ENCODE measurements at regions not wholly inside any gene's neighbourhood (a gene's known extent, or its start where the extent isn't known, plus 50 kb on each side); places are given as distances from the start of the nearest gene placed in this dataset.
"Not testable (repeated sequence)": the region's sequence is repeated elsewhere in the genome, so short reads cannot be mapped to it uniquely, and the experiment has no call there.

GRCh38 chr3:194869482-194870169 lies 183.9 kb downstream of the FAM43A start:
- DNase-seq, result no peak

DNA sequence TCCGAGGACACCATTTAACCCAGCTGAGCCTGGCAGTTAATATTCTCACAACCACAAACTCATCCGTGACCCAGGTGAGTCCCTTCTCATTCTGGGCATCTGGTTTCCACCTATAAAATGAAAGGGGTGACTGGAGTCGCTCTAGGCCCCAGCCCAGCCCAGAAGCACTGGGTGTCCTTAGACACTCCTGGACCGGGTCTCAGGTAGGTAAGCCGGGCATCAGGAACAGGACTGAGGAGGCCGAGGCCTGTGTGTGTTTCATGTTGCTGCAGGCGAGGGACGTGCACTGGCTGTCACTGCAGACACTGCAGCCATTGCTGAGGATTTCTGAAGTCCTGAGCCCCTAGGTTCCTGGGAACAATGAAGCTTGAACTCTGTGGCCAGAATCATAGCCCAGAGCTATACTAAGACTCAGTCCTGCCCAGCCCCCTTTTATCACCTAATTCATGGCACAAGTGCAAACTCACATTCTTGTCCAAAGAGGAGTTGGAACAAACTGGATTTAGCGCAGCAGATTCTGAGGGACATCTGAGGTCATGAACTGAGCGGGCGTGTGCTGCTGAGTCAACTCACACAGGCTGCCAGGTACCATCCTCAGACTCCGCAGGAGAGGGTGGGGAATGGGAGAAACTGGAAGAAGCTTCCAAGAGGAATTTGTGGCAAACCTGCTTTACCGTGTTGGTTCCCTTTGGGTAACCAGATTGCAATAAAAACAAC lies 184.9 kb downstream of the FAM43A start:
- no peak for DNase-seq

- DNase-seq, result no peak
Measured at GRCh38 chr3:194871143-194871863, 185.6 kb downstream of the FAM43A start.

DNA sequence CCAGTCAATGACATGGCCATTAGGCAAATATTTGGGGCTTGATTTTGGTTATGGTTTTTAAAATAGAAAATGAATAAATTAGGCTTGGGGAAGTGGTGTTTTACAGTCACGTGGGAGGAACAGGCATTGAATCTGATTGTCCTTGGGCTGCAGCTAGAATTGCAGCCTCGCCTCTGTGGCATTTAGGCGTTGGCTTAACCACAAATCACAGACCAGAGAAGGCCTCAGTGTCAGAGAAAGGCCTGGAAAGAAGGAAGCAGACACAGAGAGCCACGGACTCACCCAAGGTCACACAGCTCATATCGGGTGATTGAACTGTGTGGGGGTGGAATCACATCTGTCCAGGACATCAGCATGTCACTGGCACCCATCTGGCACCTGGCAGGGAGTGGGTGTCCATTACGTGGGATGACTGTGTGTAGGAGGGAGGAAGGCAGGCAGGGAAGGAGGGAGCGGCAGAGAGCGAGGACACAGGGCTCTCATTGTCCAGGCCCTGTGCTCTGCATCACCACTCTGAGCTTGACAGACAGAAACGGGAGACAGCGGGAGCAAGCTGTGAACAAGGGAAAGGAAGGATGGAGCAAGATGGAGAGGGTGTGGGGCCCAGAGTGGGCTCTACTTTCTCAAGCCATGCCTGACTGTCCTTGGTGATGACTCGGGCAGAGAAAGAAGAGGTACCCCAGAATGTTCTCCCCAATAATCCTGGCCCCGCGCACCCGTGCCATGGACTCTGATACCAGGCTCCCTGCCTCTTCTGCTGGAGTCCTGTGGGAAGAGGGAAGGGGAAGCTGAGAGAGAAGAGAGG lies 186.4 kb downstream of the FAM43A start:
- no peak for DNase-seq

DNA sequence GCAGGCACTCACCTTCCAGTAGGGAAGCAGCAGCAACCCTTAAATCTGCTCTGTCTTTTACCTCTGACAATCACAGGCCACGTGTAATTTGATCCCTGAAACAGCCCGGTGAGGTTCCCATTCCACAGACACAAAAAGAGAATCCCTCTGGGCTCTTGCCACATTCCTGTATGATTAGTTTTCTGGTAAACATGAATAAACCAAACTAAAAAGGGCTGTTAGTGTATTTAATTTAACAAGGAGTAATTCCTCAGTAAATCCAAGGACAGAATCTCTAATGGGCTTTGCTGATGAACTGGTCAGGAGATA lies 186.9 kb downstream of the FAM43A start:
- DNase-seq, result no peak

- not testable (repeated sequence) for DNase-seq
Measured at GRCh38 chr3:194873474-194873873, 187.8 kb downstream of the FAM43A start.

DNA sequence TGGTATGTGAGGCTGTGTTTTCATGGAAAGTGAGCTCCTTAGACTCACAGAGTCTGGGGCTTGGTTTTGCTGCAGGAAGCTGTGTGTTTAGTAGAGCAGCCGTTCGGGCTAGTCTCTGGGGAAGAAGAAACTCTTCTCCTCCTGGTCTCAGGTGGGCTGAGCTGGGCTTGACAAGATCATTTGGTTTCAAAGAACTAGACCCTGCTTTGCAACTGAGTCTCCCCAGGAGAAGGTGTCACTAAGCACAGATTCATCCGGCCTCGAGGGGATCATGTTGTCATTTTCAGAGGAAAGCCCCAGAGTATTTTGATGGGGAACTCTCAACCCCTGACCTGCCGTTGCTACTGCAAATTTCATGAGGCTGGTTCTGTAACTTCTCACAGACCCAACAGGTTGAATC lies 188.5 kb downstream of the FAM43A start:
- no peak for DNase-seq

DNA sequence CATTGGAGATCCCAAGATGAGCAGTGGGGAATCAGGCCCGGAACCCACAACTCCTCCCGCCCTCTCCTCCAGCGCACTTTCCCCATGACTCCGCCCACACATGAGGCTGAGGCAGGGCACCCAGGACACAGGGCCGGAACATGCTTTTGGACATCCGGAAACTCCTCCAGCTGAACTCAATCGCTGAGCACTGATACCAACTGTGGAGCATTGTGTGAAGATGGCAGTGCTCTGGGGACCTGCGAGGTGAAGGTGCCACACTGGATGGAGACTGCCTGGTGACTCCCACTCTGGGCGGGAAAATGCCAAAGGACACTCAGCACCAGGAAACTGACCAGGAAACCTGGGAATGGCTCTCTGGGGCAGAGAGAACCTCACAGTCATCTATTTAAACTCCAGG lies 189.1 kb downstream of the FAM43A start:
- DNase-seq, result no peak

GRCh38 chr3:194875581-194876402 lies 190.1 kb downstream of the FAM43A start:
- no peak for DNase-seq

DNA sequence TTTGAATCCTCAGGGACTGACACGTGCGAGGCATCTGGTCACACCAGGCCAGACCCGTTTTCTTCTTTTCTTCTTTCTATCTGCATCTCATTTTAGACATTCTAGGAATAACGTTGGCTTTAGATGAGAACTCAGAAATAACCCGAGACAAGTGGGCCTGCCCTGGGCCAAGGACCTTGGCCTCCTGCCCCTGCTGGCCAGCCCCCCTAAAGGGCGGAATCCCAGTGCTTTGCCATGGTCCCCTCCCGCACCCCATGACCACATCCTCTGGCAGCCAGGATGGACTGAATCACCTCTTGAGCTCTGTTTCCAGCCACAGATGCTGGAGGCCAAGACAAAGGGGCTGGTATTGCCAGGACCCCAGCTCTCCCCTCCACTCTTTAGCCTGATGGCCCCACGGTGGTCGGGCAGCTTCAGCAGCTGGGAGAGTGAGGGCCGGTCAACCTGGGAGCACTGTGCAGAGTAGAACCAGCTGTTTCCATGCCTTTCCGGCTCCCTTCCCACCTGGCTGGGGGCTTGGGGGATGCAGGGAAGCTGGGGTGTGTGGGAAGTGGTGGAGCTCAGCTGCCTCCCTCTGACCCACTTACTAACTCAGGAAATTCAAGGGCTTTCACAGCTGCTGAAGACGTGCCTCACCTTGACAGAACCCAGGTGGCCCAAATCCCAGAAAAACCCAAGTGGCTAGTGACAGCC lies 190.9 kb downstream of the FAM43A start:
- DNase-seq, result no peak

GRCh38 chr3:194877291-194878119 lies 191.8 kb downstream of the FAM43A start:
- DNase-seq, result no peak

- DNase-seq, result no peak
Measured at GRCh38 chr3:194879126-194879877, 193.6 kb downstream of the FAM43A start.

- peak in 1 of 2 experiments; percentile 20 for DNase-seq
Measured at GRCh38 chr3:194879991-194880939, 194.6 kb downstream of the FAM43A start.

DNA sequence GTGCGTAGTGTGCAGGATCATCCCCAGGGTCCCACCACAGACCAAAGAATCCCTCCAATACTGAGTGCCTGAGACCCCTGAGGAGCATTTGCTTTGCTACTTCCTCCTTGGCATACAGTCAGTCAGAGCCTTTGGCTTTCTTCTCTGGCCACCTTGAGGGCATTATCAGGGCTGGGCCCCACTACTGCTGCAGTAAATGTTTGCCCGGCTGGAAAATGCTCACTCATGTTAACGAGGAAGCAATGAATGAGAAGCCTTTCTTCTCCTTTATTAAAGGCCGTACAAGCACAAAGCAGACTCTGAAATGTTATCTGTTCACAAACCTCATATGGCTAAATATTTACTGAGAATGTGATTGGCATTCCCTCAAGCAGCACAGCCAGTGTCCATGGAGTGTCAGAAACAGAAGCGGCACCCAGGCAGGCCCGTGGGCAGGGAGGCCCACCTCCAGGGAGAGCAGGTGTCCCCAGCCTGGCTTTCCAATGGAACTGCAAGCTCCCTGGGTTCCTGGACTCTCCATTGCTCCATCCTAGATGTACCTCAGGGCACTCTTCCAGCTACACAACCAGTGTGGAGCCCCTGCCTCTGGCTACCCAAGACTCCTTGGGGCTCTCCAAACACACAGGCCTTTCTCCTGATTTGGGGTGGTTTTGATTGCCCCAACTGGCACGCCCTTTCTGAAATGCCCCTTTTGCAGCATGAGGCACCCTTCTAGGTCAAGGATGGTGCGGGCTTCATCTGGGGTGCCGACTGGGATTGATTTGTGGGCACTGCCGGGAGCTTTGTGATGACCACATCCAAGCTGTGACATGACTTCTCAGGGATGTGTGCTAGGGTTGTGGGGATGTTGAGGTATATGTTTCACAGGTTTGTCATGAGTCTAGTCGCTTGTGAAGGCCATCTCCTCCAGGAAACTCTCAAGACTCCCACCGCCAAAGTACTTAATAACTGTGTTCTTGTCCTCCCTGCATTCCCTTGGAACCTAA lies 195.6 kb downstream of the FAM43A start:
- no peak for DNase-seq

DNA sequence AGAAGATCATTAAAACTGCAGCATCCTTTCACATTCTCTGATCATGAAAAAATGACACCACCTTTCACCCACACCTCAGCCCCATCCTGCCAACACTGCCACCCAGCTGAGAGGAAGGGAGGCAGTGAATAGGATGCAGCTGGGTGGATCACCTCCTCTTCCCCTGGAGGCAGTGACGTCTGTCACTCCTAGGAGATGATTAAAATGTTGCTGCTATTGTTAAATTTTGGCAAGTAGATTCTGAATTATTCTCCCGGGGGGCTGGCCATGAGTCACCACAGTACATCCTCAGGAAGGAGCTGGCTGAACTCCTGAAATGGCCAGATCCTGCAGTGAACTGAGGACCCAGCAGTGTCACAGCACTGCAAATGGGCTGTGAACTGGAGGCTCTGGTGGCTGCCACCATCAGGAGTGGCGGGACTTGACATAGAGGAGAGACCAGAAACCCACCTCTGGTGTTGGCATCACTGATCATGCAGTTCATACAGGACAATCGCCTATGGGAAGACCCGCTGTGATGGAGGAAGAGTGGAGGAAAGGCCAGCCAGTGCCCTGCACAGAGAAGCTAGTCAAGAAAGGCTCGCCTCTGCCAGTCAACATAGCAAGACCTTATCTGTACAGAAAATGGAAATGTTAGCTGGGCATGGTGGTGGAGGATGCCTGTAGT lies 199.1 kb downstream of the FAM43A start:
- DNase-seq, result no peak

- no peak for DNase-seq
Measured at GRCh38 chr3:194885766-194886165, 200.1 kb downstream of the FAM43A start.

DNA sequence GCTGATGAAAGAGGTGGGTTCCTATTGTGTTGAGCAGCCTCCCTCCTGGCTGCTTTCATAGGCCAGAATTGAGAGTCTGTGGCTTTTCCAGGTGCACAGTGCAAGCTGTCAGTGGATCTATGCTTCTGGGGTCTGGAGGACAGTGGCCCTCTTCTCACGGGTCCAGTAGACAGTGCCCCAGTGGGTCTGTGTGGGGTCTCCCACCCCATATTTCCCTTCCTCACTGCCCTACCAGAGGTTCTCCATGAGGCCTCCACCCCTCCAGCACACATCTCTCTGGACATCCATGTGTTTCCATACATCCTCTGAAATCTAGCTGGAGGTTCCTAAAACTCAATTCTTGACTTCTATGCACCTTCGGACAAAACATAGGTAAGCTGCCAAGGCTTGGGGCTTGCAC lies 201.2 kb downstream of the FAM43A start:
- DNase-seq, result no peak
